Keratinocyte (primary cell): ENCODE measurements at regions not wholly inside any gene's neighbourhood (a gene's known extent, or its start where the extent isn't known, plus 50 kb on each side); places are given as distances from the start of the nearest gene placed in this dataset.

ENCODE experiments used
- DNase-seq: peaks from one replicate; pipeline ENCODE4 v3.0.0-alpha.2; 2011; ENCODE audit warnings: low read depth, missing footprints, low spot score
- FAIRE-seq: peaks from 2 replicates; lab custom pipeline; 2011; peaks lifted over from hg19 to GRCh38; lab: Jason Lieb, UNC
- H2AFZ ChIP-seq: 2 replicates; pipeline ENCODE4 v1.6.0; 2012; ENCODE audit warnings: low read length, control low read depth, inconsistent platforms; ENCODE audit not compliant: control insufficient read depth
- H3K27ac ChIP-seq: 2 replicates; pipeline ENCODE4 v1.5.1; 2011; ENCODE audit warnings: low read length; ENCODE audit not compliant: control insufficient read depth, insufficient read depth
- H3K27me3 ChIP-seq: 3 replicates; pipeline ENCODE4 v1.6.0; 2011; ENCODE audit warnings: low read length; ENCODE audit not compliant: control insufficient read depth, insufficient read depth; ENCODE audit errors: extremely low read depth
- H3K36me3 ChIP-seq, 2 experiments: 2 replicates in 1 of 2; 3 replicates in 1 of 2; pipeline ENCODE4 v1.5.1; 2011; ENCODE audit warnings: low read length in 2 of 2, mild to moderate bottlenecking in 1 of 2; ENCODE audit not compliant: control insufficient read depth in 2 of 2, insufficient read depth in 2 of 2; ENCODE audit errors: extremely low read depth in 1 of 2
- H3K4me1 ChIP-seq: 3 replicates; pipeline ENCODE4 v1.5.1; 2011; ENCODE audit warnings: low read length; ENCODE audit not compliant: control insufficient read depth, insufficient read depth; ENCODE audit errors: extremely low read depth
- H3K4me2 ChIP-seq: 3 replicates; pipeline ENCODE4 v1.6.0; 2011; ENCODE audit warnings: low read depth, low read length; ENCODE audit not compliant: control insufficient read depth, insufficient read depth; ENCODE audit errors: extremely low read depth
- H3K4me3 ChIP-seq, 3 experiments: fragments of 200-600 bp in 1 of 3; sonication (generic) in 1 of 3; 2 replicates in 2 of 3; 3 replicates in 1 of 3; pipeline ENCODE4 v1.5.1; 2011 to 2016; ENCODE audit warnings: low read length in 3 of 3, mild to moderate bottlenecking in 3 of 3, control low read depth in 2 of 3, inconsistent platforms in 1 of 3, low read depth in 1 of 3, mixed read lengths in 1 of 3, mixed run types in 1 of 3, moderate library complexity in 1 of 3; ENCODE audit not compliant: control insufficient read depth in 2 of 3, insufficient read depth in 2 of 3; ENCODE audit errors: extremely low read depth in 1 of 3
- H3K79me2 ChIP-seq: 2 replicates; pipeline ENCODE4 v1.6.0; 2012; ENCODE audit warnings: low read length; ENCODE audit not compliant: control insufficient read depth, insufficient read depth
- H3K9ac ChIP-seq: 3 replicates; pipeline ENCODE4 v1.6.0; 2011; ENCODE audit warnings: low read length; ENCODE audit not compliant: control insufficient read depth, insufficient read depth; ENCODE audit errors: extremely low read depth
- H3K9me1 ChIP-seq: 3 replicates; pipeline ENCODE4 v1.6.0; 2011; ENCODE audit warnings: low read length; ENCODE audit not compliant: control insufficient read depth, insufficient read depth; ENCODE audit errors: extremely low read depth
- H3K9me3 ChIP-seq: 2 replicates; pipeline ENCODE4 v1.5.1; 2012; ENCODE audit warnings: low read depth, low read length; ENCODE audit not compliant: control insufficient read depth
- H4K20me1 ChIP-seq: 3 replicates; pipeline ENCODE4 v1.6.0; 2011; ENCODE audit warnings: low read length; ENCODE audit not compliant: control insufficient read depth, insufficient read depth; ENCODE audit errors: extremely low read depth
- CTCF ChIP-seq, 3 experiments: IDR thresholded peaks in 1 of 3; conservative IDR thresholded peaks in 1 of 3; optimal IDR thresholded peaks in 1 of 3; 2 replicates in 2 of 3; 3 replicates in 1 of 3; pipeline versions ENCODE3 to v1.5.1; 2011; ENCODE audit warnings: low read length in 3 of 3, mild to moderate bottlenecking in 3 of 3, moderate library complexity in 2 of 3, control low read depth in 1 of 3, inconsistent platforms in 1 of 3; ENCODE audit not compliant: insufficient read depth in 2 of 3; ENCODE audit errors: extremely low read depth in 1 of 3
- EZH2 ChIP-seq: IDR thresholded peaks from one replicate; pipeline ENCODE4 v1.6.1; 2012; ENCODE audit warnings: inconsistent platforms, mild to moderate bottlenecking, low read length, moderate library complexity
- dilution Hi-C: fragments of 300-500 bp; cut with MboI; formaldehyde crosslinking; loops from one replicate; pipeline ENCODE4 v1.7.0; 2020; ENCODE audit warnings: low sequenced_read_pairs; ENCODE audit not compliant: extremely low pct_ligation_motif_present

- dilution Hi-C loops, result no loop called here
- Histone ChIP-seq H2AFZ (no peak overlapping the region), H3K4me2 (no peak overlapping the region), H3K36me3 (no peaks in the 10 kb centered on the region), H3K27ac (no peak overlapping the region), H3K9ac (no peak overlapping the region), H3K9me3 (no peaks in the 10 kb centered on the region), H3K27me3 (no peaks in the 10 kb centered on the region), H3K4me3 (no peak overlapping the region), H3K9me1 (no peaks in the 10 kb centered on the region), H3K79me2 (no peaks in the 10 kb centered on the region), H4K20me1 (no peaks in the 10 kb centered on the region), H3K4me1 (peaks cover 23% of the 10 kb centered on the region)
- no peak for TF ChIP-seq EZH2
- TF ChIP-seq CTCF (optimal IDR thresholded peaks at IDR 0.05 in 1 of 3, IDR thresholded peaks at IDR 0.05 in 1 of 3, conservative IDR thresholded peaks at IDR 0.05 in 1 of 3; ENCODE audit: extremely low read depth in 1 of 3, insufficient read depth in 2 of 3, low read length in 3 of 3), result no peak
- FAIRE-seq (no peak), DNase-seq (no peak)
Measured at GRCh38 chr13:34466301-34466700, 475.8 kb upstream of the NBEA start.

- FAIRE-seq, result no peak
- peaks cover 19% of the 10 kb centered on the region for H3K4me1 ChIP-seq
Measured at GRCh38 chr13:34467450-34468083, 474.5 kb upstream of the NBEA start.

More at GRCh38 chr13:34467450-34468083, 474.5 kb upstream of the NBEA start:
- H3K4me3 ChIP-seq, result no peak overlapping the region
- H4K20me1 ChIP-seq, result no peaks in the 10 kb centered on the region
- no peak for TF ChIP-seq EZH2
- no peak for TF ChIP-seq CTCF (optimal IDR thresholded peaks at IDR 0.05 in 1 of 3, IDR thresholded peaks at IDR 0.05 in 1 of 3, conservative IDR thresholded peaks at IDR 0.05 in 1 of 3; ENCODE audit: extremely low read depth in 1 of 3, insufficient read depth in 2 of 3, low read length in 3 of 3)
- no peak overlapping the region for H2AFZ ChIP-seq
- H3K27ac ChIP-seq, result no peak overlapping the region
- H3K36me3 ChIP-seq, result no peaks in the 10 kb centered on the region
- DNase-seq, result no peak
- no peaks in the 10 kb centered on the region for H3K27me3 ChIP-seq
- no peaks in the 10 kb centered on the region for H3K9me1 ChIP-seq
- H3K9me3 ChIP-seq, result no peaks in the 10 kb centered on the region
- no peak overlapping the region for H3K4me2 ChIP-seq
- H3K9ac ChIP-seq, result no peak overlapping the region
- no peaks in the 10 kb centered on the region for H3K79me2 ChIP-seq
- dilution Hi-C loops, result no loop called here
